Activated CD4-positive, alpha-beta T cell treated with anti-CD3 and anti-CD28 coated beads, Interleukin-10, Interleukin-2, amounts not matched to agents 100 ng/mL and 50 ng/mL, durations not matched to agents 16 hours and 8 hours (primary cell): ENCODE measurements at regions not wholly inside any gene's neighbourhood (a gene's known extent, or its start where the extent isn't known, plus 50 kb on each side); places are given as distances from the start of the nearest gene placed in this dataset.

Experiments used
- DNase-seq: peaks from one replicate; pipeline ENCODE4 v3.0.0-alpha.2; 2020

- no peak for DNase-seq
These were observed 242.8 kb upstream of the TLE3 start for GRCh38 chr15:70340494-70340870.

DNA sequence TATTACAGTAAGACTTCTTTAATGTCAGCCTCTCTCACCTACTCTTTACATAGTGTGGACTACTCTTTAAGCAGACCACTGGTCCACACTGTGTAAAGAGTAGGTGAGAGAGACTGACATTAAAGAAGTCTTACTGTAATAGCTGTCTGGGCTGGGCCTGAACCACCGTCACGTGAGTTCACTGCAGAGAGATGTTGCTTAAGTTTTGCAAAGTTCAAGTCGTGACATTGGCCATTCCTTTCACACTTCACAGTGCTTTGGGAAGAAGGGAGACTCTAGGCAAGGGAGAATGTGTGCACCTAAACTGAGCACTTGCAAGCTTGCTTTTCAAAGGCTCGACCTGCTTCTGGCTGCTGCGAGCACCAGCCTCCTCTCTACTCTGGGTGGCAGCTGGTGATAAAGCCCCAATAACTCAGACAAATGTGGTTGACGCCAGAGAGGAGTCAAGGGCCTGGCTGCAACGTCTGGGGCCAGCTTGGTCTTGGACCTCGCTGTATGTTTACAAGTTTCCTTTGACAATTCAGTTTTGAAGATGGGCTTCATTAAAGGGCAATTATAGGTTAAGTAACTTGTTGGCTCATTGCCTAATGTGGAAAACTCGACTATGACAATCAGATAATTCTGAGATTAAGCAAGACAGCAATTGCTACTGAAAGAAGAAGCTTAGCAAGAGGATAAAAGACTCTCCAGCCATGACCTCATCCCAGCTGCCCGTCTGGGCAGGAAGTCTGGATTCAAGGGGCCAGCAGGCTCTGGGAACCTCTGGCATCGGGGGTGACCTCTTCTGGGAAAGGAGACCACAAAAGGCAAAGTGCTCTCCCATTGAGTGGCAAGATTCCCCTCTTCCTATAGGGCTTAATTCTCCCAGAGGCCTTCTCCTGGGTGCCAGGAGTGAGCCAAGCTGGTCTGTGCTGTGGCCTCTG is 242.1 kb upstream of the TLE3 start:
- no peak for DNase-seq

DNA sequence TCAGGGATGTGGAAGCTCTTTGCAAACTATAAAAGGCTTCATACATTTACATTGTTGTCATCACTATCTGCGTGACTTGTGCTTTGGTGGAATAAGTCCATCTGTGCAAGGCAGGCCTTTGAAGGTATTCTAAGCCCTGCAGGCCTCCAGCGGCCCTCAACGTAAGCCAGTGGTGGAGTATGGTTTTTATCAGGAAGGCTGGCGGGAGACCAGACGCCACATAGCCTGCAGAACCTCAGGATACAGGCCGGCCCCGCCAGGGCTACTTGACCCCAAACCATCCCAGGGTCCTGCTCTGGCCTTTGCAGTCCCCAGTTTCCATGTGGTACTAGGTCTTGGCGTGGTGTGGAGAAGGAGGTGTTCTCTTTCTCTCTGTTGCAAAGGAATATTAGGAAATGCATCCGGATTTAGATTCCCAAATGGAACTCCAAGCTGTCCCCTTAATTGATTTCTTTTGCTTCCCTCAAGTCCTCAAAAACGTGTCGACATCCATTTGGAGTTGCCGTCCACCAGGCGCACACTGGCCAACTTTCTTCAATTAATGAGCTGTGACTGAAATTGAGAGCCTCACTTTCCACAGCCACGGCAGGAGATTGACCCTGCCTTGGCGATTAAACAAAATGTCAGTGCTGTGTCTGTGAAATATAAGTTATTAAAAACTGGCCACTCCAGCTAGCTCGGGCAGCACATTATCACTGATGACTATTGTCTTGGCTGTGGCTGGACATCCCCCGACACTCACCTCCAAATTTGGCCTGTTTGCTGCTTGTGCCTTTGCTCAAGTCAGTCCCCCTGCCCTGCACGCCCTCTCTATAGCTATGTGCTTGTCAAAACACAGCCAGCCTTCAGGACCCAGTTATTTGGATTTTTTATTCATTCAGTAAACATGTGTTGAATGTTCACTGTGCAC is 239.8 kb upstream of the TLE3 start:
- no peak for DNase-seq

DNA sequence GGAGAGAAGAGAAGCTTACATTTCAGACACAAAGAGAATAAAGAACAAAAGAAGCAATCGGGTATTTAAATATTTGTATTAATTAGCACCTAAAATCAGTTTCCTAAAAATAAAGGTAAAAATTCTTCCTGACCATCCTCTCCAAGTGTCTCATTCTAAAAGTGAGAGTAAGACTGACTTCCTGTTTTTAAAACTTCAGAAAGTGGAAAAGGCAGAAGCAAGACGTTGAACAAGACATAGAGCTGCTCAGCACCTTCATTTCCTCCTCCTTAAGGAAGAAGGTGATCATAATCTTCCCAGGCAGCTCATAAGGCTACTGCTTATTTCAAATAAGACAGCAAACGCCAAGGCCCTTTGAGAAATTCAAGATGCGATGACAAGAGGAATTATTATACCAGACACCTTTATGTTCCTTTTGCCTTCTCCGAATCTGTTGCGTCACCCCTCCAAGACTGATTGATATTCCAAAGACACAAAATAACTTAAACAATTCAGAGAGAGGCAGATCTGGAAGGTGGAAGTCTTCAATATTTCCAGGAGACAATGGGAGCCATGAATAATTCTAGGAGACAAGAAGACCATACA is 238.8 kb upstream of the TLE3 start:
- DNase-seq: no peak

DNA sequence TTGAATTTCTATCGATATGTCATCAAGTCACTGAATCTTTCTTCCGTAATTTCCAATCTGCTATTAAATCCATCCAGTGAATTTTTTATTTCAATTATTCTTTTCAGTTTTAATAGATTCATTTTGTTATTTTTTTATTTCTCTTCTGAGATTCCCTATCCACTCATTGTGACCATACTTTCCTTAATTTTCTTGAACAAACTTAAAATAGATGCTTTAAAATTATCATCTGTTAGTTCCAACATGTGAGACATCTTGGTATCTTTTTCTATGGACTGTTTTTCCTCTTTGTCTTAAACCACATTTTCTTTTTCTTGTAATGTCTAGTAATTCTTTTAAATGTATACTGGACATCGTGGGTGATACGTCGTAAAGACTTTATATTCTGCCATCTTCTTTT is 236.6 kb upstream of the TLE3 start:
- no peak for DNase-seq

DNA sequence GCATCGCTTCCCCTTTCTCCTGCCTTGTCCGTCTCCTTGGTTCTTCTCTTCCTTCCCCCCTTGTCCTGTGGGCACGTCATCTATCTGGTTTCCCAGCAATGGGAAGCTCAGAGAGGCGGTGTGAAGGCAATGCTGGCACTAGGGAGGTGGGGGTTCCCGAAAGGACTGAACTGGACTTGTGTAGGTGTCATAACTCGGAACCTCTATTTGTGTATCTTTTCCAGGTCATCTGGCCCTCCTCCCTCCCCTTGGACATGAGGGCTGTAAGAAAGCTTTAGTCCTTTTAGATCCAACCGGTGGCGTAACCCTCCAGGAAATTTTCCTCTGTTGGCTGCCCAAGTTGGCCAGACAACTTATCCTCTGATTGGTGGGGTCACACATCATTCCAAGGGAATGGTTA is 231.5 kb upstream of the TLE3 start:
- no peak for DNase-seq

DNA sequence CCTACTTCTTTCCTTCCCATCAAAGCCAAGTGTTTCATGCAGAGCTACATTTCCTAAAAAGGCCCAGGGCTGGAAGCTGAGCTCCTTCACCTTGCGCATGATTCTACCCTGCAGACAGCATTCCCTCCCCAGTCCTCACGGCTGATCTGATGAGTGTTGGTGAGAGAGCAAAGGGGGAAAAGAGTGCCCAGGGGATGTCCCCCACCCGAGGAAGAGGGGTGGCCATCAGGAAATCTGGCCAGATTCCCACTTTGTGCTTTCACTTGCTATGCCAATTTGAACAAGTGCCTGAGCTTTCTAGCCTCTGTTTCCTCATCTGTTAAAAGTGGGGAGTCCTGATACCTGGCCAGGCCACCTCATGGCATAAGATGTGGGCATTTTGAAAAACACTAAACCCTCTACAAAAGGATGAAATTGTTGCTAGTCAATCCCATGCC is 231.0 kb upstream of the TLE3 start:
- DNase-seq: no peak

DNA sequence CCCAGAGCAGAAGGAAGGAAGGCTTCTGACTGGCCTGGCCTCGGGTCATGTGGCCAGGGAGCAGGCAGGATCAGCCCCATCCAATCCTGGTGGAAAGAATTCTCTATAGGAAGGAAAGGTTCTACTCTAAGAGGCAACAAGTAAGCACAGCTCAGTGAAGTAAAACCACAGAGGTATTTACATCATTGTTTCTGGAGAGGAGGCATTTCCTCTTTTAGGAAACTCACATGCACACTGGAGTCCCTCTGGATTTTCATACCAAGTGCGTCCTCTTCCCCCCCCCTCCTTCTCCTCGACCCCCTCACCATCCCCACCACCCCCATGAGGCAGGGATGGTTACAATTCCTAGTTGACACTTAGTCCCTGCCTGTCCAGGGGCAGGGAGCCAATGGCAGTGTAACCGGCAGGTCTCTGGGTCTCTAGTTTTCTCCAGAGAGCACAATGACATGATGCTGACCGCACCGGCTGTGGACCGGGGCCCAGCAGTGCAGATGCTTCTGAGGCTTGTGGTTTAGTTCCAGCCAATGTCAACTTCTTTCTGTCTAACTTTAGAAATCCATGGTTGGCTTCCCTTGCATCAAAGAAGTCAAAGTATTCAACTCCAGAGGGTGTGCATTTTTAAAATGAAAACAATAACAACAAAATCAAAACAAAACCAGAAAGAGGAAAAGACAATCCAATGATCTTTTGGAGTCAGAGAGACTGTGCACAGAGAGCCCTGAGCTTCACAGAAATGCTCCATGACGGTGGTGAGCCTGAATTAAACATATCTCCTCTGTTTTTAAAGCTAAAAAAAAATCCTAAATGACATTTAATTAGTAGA is 230.3 kb upstream of the TLE3 start:
- DNase-seq: no peak

DNA sequence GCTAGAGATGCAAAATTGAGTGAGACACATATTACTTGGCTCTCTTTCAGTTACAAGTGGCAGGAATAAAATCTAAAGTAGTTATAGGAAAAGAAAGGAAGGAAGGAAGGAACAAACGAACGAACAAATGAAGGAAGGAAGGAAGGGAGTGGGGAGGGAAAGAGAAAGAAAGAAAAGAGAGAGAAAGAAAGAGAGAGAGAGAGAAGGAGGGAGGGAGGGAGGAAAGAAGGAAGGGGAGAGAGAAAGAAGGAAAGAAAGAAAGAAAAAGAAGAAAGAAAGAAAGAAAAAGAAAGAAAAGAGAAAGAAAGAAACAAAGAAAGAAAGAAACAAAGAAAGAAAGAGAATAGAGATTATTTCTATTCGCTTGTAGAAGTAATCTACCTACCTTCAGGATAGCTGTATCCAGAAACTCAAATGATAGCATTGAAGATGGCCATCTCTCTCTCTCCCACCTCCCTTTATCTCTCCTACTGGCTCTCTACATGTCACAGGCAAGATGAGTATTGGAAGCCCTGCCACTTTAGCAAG is 229.7 kb upstream of the TLE3 start:
- DNase-seq: no peak

DNA sequence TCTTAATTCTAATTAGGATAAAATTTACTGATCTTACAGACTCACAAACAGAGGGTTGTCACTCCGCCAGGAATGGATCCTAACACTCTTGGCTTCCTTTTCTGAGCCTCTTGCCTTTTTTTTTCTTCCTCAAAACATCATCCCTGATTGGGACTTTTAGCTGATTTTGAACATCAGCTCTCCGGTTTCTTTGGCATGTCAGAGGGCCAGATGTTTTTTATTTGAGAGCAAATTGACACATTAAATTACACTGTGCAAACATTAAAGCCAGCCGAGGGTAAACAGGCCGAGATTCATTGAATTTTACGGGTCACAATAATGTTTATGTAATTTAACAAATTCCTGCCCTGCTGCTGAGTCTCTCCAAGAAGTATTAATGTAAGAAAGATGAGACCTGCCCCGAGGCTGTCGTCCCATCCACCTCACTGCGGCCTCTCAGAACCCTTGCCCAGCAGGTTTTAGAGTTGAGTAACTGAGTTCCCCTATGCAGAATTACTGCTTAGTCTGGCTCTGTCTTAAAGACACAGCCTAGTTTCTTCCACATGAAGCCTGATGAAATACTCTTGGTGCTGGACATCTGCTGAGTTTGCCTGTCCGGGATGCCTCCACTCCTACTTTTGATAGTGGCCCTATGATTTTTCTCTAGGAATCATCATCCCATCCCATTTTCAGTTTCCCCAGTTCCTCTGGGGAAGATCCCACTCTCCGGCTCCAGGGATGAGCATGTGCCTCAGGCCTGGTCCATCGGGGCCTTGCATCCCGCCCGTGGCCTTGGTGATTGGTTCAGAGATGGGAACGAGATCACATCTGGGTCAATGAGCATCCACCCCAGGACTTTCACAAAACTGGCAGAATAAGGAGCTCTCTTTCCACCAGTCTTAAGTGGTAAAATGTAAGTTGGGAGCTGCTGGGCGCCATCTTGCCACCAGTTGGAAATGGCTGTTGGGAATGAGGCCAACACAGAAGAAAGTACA is 226.6 kb upstream of the TLE3 start:
- DNase-seq: no peak

- DNase-seq: no peak
These were observed 225.6 kb upstream of the TLE3 start for GRCh38 chr15:70323111-70323851.

DNA sequence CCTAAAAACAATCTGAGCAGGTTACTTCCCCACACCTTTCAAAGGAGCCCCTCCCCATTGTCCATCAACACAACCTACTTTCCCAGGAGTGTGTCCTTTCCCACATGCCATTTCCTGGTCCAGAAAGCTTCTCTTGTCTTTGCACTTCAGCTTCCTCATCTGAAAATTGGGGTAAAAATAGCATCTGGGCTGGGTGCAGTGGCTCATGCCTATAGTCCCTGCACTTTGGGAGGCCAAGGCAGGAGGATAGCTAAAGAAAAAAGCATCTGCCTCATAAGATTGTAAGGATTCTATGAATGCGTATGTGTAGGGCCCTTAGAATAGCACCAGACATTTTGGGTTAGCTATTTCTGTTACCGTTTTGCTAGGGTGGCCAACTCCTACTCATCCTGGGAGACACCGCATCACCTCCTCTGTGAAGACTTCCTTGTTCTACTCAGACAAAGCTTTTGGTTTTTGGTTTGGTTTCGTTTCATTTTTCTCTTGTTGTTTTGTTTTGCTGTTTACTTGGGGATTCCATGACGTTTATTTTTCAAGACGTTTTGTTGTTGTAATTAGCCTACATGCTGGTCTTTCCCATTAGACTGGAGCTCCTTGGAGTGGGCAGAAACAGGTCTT is 224.4 kb upstream of the TLE3 start:
- no peak for DNase-seq

GRCh38 chr15:70321172-70321819 is 223.6 kb upstream of the TLE3 start:
- no peak for DNase-seq

DNA sequence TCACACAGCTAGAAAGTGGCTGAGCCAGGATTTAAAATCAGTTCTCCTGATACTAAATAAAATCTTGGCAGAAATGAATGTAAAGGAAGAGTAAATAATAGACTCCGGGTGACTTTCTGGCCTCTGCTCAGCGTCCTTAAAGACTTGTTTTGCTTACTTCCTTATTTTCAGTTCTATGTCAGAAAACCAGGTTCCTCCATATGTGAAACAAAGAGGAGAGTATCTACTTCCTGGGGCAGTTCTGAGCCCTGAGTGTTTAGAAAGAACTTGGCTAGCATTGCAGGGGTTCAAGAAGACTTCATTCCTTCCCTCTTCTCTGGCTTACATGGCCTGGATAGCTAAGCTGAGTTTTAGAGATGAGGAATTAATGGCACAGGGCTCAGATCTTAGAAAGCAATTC is 222.8 kb upstream of the TLE3 start:
- no peak for DNase-seq

DNA sequence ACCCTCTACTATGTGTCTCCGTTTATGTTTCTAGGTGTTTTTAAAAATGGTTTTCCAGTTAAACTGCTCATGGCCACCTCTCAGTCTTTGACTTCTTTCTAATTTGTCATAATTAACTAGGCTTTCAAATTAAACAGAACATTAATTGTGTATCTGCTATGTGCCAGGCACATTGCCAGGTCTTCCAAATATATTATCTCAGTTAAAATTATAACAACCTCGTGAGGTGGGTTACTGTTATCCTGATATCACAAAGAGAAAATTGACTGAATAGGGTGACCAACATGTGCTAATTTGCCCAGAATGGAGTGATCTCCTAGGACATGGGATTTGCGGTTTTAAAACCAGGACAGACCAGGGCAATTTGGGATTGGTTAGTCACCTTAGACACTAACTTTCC is 222.4 kb upstream of the TLE3 start:
- no peak for DNase-seq

GRCh38 chr15:70319466-70319865 is 221.7 kb upstream of the TLE3 start:
- DNase-seq: no peak

DNA sequence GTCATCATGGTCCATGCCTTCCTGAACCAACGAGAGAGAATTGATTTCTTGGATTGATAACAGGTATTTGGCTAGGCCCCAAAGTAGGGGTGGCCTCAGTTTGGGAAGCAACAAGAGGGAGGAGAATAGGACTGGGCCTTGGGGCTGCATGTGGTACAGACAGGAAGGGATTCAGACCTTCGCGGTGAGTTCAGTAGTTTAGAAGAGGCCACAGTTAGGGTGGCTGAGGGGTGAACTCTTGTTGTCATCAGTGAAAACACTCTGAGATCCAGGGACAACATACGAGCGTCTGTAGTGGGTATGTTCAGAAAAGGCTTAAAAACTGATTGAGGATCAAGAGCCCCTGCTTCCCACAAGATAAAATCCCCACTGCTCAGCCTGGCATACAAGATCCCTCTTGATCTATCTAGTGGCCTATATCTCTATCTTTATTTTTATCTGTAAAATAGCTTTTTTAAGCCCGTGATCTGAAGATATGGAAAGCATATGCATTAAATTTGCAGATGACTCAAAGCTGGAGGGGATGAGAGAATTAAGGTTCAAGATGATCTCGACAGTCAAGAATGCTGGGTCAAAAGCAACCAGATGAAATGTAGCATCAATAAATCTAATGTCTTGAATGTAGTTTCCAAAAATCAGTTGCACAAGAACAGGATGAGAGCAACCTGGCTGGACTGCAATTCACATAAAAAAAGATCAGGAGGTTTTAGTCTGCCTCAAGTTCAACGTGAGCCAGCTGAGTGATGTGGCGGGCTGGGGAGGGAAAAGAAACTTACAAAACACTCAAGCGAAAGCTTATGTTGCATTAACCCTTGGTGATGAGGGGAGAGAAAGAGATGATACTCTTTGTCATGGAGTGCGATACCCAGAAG is 221.1 kb upstream of the TLE3 start:
- no peak for DNase-seq

- DNase-seq: no peak
These were observed 218.4 kb upstream of the TLE3 start for GRCh38 chr15:70316059-70316600.
